Hippocampal formation (tissue), 2 donors: ENCODE measurements at regions not wholly inside any gene's neighbourhood (a gene's known extent, or its start where the extent isn't known, plus 50 kb on each side); places are given as distances from the start of the nearest gene placed in this dataset.
A peak's percentile ranks its signal among the peaks of the same experiment; 100 is the strongest.

ENCODE experiments used
- DNase-seq, 2 donors: peaks; one replicate each; lab custom pipeline; 2025; lab: John Stamatoyannopoulos, UW

DNA sequence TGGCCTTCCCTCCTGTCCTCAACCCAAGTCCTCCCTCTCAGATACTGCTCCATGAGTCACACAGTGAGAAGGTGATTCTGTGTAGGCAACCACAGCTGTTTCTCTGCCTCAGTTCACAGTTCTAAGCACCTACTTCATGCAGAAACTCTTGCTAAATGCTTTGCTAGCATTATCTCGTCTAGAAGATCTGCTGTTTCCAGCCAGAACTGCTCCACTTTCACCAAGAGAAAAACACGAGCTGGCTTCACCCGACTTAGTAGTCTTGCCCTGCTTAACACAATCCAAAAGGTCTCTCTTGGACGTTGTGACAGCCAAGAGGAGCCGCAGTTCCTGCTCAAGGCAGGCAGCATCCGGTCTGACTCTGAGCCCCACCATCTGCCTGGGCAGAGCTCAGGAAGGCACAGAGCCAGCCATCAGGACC lies 272.1 kb downstream of the UACA start:
- DNase-seq: no peak

DNA sequence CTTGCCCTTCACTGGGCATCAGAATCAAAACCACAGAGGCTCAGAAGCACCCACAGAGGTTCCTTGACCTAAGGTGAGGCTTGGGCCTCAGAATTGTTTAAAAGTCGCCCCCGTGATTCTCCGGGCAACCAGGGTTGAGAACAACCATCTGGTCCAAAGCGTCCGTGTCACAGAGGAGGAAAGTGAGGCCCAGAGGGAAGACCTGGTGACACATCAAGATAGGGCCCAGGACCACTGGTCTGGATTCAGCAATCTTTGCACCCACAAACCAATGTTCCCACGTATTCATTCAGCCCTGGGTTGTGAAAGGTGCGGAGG lies 272.6 kb downstream of the UACA start:
- DNase-seq: no peak

DNA sequence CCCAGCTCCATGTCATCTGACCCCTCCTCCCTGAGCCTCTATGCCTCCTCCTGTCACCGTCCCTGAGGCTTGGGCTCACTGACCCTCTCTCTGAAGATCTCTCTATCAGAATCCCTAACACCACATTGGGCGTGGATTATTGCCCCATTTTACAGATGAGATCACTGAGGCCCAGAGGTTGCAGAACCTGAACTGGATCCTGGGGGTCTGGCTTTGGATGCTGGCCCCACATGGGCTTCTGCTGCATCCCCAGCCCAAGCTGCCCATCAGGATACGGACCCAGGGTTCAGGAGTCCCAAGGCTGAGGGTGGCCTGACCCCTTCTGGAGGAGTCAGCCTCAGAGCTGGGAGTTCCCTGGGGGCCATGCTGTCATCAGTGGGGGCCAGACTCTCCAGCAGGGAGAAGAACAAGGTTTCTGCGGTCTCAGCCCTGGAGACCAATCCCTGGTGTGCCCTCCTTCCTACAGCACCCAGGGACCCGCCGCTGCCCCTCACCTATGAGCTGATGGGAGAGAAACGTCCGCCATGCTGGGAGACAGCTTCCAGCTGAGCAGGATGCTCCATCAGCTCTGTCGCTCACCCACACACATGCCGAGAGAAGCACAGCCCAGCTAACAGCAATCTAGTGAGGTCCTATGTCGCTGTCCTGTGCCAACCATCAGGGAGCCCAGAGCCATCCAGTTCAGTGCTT lies 273.1 kb downstream of the UACA start:
- DNase-seq: no peak

DNA sequence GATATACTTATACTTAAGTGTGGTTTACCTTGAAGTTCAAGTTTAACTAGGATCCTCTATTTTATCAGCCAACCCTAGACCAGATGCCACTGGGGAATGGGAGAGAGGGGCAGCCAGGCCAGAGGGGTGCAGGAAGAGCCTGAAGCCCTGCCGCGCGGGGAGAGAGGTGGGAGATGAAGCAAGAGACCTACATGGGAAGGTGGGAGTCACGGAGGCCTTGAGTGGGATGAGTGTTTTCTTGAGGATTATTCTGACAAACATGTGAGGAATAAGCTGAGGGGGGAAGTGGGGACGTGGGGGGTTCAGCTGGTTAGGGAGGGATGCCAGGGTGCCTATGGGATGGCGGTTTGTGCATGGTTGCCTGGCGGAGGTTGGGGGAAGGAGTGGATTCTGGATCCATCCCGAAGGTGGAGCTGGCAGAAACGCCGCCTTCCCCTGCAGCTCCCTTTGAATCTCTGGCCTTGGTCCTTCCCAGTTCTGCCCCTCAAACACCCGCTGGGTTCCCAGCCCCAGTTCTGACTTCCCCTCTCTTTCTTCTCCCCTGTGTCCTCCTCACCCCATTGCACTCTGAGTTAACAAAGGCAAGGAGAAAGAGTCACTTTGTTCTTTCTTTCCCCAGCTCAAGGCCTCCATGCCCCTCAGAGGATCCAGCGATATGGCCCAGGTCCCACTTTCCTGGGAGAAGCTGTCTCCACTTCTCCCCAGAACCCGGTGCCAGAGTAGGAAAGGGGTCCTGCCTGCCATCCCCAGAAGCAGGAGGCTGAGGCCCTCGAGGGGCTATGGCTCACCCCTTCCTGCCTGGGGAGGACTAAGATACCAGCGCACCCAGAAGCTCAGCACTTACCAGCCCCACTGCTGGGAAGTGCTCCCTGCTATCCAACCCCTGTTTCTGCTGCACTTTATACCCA lies 274.2 kb downstream of the UACA start:
- DNase-seq: no peak

DNA sequence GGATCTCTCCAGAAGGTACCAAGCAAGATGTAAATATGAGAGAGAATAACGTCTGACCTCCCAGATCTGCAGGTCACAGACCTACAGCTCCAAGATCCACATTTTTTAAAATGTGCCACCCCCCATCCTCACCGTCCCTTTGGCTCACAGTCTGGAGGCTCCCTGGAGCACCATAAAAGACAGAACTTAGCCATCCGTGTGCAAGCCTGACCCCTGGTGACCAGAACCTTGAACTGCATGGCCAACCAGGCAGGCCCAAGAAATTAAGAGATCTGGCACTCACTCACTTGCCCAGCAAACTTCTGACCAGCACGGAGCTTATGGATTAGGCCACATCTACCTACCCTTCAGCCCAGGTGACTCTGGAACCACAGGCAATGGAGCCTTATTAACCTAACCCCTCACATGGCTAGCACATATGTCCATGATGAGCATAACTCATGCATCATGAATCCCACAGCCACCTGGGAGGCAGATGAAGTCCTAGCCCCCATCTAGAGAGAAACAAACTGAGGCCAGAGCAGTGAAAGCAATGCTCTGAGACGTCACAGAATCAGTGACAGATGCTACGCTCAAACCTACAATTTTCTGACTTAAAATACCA lies 275.3 kb downstream of the UACA start:
- peak in 1 of 2 donors; percentile 52 for DNase-seq

DNA sequence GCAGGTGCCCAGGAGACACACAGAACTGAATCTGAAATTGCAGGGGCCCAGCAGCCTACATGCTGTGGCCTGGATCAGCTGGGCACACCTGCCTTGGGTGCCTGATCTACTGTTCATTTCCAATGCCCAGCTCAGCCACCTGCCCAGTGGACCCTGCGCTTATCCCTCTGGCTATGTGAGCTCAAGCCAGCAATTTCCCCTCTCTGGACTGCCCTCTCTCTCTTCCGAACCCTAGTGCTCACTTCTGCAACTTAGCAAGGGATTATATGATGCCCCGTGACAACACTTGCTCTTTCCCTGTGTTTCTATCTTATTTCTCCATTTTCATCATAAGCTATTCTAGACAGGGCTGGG lies 276.0 kb downstream of the UACA start:
- DNase-seq: no peak

DNA sequence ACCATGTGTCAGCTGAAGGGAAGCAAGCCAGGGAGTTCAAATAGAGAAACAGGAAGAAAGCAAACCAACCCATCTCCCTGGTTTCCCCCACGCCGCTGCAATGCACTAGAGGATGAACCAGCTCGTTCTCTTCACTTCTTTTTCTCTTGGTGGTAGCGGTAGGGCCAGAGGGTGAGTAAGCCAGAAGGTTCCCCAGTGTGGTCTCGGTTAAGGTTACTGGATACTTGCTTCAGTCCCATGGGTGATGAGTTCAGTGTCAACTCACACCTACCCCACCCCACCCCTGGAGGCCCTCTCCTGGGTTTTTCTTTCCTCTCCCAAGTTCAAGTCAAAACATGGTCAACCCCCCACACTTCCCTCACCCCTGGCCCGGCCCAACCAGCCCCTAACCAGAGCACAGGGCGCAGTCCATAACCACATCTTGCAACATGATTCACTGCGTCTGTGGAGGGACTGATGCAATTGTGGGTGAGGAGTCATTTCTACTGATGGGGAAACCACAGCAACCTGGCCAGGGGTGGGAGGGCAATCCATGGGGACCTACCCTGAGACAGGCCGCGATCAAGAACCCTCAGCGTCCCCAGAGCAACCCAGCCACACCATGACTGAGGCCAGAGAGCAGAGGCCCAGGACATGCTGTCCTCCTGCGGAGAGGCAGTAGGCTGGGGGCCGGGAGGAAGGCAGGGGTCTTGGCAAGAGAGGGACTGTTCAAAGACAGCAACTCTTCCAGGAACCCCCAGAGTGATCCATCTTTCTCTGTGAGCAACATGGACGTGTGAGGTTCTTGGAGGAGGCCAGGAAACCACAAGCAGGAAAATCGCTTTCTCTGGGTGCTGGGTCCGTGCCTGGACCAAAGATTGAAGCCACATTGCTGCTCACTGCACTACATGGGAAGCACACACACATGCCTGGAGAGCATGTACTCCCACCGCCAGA lies 276.6 kb downstream of the UACA start:
- DNase-seq: peak in 1 of 2 donors; percentile 35

DNA sequence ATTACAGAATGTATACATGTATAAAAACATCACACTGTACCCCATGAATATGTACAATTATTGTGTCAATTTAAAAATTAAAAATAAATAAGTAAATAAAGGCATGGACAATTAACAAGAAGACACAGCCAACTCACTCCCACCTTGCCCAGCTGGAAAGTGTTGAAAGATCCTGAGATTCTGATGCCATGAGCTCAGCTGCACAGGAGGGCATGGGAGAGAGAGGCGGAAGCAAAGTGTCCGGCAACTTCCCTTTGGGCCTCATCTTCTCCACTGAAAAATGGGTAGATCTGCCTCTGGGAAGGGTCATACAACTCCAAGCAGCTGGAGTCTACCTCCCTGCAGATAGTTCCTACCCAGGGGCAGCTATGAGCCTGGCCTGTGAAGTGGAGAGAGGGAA lies 277.3 kb downstream of the UACA start:
- no peak for DNase-seq

DNA sequence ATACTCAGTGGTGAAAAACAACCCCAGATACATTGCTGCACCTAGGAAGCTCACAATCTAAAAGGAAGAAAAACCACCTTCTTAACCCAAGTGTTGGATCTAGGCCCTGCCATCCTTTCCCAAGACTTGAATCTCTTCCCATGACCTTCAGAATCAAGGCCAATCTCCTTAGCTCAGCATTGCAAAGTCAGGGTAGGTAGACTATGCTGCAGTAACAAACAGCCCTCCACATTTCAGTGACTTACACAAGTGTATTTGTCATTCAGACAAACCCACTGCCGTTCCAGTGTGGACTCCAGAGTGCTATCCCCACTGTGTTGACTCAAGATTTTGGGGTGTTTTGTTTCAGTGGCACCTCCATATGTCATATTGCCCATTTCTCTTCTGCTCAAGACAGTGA lies 278.4 kb downstream of the UACA start:
- no peak for DNase-seq

DNA sequence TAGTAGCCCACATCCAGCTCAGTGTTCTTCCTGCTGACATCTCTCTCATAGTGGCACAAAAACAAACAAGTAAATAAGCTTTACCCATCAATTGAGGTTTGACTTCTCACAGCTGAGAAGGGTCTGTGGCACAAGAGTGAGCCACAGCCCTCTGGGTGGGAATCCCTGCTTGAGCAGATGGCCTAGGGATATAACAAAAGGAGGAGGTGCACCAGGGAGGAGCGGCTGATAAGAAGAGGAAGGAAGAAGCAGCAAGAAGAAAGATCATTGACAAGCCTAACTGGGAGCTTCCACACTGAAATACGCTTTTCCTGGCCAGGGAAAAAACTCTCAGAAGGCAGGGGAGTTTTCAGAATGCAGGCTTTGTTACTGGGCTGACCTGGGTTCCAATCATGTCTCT lies 279.8 kb downstream of the UACA start:
- DNase-seq: no peak

DNA sequence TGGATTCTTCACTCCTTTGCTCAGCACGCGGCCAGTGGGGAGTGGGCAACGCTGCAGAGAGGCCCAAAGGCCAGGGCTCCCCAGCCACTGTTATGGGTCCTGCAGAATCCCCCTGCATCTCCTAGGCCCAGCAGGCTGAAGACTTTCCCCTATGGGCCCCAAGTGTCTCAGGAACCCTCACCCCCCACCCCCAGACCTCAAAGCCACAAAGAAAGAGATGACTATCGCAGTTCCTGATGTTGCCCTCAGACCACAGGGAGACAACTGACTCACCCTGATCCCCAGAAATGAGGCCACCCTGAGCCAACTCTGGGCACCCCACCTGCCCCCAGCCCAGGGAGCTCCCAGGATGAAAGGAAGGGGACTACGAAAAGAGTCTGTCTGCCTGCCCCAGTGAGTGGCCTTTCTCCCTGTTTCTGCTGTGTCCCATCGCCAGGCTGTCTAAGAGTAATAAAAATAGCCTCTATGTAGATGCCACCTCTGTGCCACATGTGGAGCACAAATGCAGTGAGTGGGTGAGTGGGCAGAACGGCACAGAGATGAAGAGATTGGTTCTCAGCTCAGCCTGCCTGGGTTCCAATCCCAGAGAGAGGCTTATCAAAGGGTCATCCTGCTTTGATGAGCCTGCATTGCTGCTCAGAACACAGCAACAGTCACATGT lies 283.0 kb downstream of the UACA start:
- no peak for DNase-seq

DNA sequence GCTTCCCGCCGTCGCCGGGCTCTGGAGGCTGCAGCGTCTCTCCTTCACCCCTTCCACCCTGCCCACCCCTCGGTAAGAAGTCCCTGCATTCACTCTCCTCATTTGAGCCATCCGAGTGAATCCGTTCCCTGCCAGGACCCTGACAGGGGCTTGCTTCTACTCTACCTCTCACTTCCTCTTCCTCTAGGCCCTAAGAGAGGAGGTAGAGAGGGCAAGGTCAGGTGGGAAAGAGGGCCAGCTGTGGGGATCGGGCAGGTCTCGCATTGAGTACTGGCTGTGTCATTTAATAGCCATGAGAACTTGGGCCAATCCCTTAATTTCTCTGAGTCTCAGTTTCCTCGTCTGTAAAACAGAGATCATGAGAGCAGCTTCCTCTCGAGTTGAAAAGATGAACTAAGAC lies 283.6 kb downstream of the UACA start:
- no peak for DNase-seq

DNA sequence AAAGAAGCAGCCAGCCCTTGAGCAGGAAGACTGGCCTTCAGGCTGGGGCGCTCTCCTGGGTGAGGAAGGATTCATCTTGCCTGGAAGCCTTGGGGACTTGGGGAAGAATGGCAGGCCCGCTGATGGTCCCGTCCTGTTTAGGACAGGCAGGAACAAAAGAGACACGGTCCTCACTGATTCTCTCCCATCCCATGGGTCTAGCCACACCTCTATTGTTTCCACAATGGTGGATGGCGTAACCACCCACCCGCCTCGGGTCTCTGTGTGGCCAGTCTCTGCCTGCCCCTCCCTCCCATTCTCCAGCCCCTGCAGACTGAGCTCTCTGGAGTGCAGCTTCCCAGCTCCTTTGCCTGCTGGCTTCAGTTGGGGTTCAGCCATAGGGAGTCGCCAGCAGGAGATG lies 284.3 kb downstream of the UACA start:
- no peak for DNase-seq

DNA sequence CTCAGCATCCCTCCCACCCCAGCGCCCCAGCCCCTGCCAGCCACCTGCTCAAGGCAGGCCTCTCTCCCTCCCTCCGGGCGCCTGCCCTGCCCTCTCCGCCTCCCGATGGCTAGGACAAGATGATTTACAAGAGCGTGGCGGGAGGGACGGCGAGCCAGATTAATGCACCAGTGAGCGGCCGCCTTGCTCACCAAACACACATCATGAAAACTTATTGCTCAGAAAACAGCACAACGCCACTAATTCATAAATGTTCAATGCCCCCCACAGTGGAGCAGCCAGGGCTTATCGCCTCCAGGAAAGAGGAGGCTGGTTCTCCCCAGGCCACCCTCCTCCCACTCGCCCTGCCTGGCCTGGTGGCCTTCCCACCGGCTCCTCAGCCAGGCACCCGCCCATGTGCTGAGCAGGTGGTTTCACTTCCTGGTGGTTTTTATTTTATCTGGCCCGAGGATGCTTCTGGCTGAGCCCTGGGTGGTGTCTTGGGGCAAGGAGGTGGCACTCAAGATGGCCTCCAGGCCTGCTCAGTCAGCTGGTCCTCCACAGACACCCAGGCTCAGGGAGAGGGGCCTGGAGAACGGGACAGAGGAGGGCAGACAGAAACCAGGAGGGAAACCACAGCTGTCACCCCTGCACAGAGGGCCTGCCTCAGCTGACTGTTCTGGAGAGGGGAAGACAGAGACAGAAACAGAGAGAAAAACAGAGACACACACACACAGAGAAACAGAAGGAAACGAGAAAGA lies 284.9 kb downstream of the UACA start:
- DNase-seq: peak in 1 of 2 donors; percentile 40

DNA sequence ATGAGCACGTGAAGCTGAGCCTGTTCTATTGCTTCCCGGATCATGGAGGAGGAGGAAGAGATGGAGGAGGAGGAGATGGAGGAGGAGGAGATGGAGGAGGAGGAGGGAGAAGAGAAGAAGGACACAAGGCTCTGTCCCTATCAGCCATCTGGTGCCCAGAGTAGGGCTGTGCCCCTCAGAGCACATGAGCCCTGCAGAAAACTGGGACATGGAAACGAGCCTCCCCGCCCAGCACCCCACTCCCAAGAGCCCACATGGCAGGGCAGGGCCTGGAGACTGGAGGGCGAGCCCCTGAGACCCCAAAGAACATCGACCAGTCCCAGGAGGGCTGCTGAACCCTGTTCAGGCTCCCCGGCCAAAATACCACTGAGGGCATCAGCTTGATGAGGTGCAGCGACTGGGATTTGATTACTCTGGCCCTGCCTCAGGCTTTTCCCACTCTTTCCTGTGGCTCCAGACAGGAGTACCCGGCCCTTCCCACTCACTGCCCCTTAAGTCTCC lies 285.6 kb downstream of the UACA start:
- no peak for DNase-seq

DNA sequence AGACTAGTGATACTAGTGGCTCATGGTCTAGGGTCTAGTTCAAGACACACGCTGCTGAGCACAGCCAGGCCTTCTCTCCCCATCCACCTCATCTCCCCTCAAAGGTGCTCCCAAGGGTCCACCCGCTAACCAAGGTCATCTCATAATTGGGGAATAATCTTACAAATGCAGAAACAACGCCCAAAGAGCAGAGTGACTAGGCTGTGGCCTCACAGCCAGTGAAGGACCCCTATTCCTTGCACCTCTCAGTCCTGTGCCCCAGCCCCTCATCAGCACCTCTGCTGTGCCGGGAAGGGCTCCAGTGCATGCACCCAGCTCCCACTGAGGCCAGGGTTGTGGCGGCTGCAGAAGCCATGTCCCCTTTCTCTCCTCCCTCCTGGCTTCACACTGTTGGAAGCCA lies 286.9 kb downstream of the UACA start:
- DNase-seq: no peak

DNA sequence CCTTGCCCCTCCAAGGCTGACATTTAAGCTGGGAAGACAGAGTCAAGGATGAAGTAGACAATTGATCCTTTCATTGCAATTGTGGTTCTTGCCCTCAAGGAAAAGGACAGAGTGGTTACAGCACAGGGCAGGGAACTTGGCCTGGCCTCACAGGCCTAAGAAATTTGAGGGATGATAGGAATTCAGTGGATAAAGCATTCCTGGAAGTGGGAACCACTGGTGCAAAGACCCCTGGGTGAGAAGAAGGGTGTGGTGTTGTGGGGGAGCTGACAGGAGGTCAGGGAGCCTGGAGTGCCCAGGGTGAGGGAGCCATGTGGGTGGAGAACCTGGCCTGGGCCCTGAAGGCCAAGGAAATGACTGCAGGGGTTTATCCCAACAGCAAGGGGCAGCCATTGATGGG lies 287.4 kb downstream of the UACA start:
- no peak for DNase-seq

DNA sequence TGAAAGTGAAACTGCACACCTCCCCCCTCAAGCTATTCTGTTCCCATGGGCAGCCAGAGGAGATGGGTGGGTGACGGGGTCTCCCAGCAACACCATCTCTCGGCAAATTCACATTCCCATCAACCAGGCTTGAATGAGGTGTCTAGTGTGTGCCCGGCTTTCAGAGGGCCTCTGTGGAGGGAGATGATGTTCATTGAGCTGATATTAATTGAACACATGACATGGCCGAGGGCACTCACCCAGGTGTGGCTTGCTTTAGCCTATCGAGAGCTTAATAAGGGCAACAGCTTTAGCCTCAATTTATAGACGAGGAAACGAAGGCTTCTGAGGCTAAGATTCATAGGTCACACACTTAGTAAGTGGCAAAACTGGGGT lies 288.0 kb downstream of the UACA start:
- no peak for DNase-seq

DNA sequence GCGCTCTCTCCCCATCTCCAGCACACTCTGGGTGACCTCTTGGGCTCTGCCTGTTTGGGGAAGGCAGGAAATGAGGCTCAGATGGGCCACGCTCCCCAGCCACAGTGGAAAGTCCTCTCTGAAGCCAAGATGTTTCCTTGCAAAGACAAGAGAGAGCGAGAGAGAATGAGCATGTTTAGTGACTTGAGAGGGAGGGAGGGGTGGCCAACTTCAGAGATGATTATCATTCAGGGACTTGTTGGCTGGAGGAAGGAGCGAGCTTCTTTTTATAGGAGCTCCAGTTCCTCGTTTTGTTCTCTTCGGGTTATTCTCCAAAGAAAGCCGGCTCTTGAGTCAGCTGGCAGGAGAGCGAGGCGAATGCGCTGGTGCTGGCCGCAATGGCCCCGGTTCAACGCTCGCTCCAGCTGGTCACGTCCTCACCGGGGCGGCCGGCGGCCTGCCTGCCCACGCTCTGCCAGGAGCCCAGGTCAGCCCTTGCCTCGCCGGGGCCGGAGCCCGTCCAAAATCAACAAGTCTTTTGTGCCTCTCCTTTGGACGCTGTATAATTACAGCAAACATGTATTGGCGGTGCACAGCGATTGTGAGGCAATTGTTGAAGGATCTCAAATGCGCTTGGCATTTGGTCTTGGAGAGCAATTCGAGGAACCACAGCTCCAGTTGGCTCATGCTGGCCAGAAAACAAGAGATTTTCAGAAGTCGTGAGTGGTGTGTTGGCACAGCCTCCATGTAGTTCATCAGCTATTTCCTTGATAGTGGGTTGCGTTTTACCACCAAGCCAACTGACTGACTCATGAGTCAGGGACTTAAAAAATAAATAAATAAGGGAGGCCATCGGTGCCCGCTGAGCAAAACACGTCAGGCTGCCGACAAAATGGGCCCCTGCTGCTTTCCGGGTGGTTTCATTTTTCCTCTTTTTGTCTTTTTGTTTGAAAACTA lies 288.6 kb downstream of the UACA start:
- peak; percentile 13 to 39 for DNase-seq
